ENCODE measurements at regions not wholly inside any gene's neighbourhood (a gene's known extent, or its start where the extent isn't known, plus 50 kb on each side); places are given as distances from the start of the nearest gene placed in this dataset.

GRCh38 chr5:26181582-26181981 lies 856.8 kb downstream of the CDH9 start:
- H3K27ac ChIP-seq, result no peak overlapping the region
- H3K36me3 ChIP-seq, result no peaks in the 10 kb centered on the region
- no peak overlapping the region for H3K4me3 ChIP-seq
- TF ChIP-seq POLR2AphosphoS5 (IDR thresholded peaks at IDR 0.05), result no peak
- no peak for TF ChIP-seq POLR2A (IDR thresholded peaks at IDR 0.05)
- TF ChIP-seq EP300 (IDR thresholded peaks at IDR 0.05), result no peak
- TF ChIP-seq, protein P1, sequence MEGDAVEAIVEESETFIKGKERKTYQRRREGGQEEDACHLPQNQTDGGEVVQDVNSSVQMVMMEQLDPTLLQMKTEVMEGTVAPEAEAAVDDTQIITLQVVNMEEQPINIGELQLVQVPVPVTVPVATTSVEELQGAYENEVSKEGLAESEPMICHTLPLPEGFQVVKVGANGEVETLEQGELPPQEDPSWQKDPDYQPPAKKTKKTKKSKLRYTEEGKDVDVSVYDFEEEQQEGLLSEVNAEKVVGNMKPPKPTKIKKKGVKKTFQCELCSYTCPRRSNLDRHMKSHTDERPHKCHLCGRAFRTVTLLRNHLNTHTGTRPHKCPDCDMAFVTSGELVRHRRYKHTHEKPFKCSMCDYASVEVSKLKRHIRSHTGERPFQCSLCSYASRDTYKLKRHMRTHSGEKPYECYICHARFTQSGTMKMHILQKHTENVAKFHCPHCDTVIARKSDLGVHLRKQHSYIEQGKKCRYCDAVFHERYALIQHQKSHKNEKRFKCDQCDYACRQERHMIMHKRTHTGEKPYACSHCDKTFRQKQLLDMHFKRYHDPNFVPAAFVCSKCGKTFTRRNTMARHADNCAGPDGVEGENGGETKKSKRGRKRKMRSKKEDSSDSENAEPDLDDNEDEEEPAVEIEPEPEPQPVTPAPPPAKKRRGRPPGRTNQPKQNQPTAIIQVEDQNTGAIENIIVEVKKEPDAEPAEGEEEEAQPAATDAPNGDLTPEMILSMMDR (IDR thresholded peaks at IDR 0.05), result no peak
- no peaks in the 10 kb centered on the region for H3K4me1 ChIP-seq
- H3K9me3 ChIP-seq, result no peaks in the 10 kb centered on the region
- no peak for DNase-seq (ENCODE audit: low spot score in 2 of 2)
- H3K27me3 ChIP-seq, result no peaks in the 10 kb centered on the region
- WGBS, result 92% methylated on average over 1 of the region's 1 CpG

GRCh38 chr5:26148569-26149107 lies 889.7 kb downstream of the CDH9 start:
- Histone ChIP-seq H3K4me1 (no peaks in the 10 kb centered on the region), H3K4me3 (no peak overlapping the region), H3K27me3 (no peaks in the 10 kb centered on the region), H3K36me3 (no peaks in the 10 kb centered on the region), H3K27ac (no peak overlapping the region), H3K9me3 (no peaks in the 10 kb centered on the region)
- no peak for DNase-seq (ENCODE audit: low spot score in 2 of 2)
- no CpG with 5 or more reads among the region's 7 CpGs for WGBS
- TF ChIP-seq, protein P1 (IDR thresholded peaks at IDR 0.05), result no peak
- no peak for TF ChIP-seq POLR2A (IDR thresholded peaks at IDR 0.05)
- no peak for TF ChIP-seq POLR2AphosphoS5 (IDR thresholded peaks at IDR 0.05)
- TF ChIP-seq EP300 (IDR thresholded peaks at IDR 0.05), result no peak

GRCh38 chr5:26143259-26143658 lies 895.1 kb downstream of the CDH9 start:
- Histone ChIP-seq H3K4me1 (no peaks in the 10 kb centered on the region), H3K36me3 (no peaks in the 10 kb centered on the region), H3K27ac (no peak overlapping the region), H3K9me3 (no peaks in the 10 kb centered on the region), H3K4me3 (no peak overlapping the region), H3K27me3 (no peaks in the 10 kb centered on the region)
- no peak for DNase-seq (ENCODE audit: low spot score in 2 of 2)
- TF ChIP-seq EP300 (IDR thresholded peaks at IDR 0.05) (no peak), POLR2AphosphoS5 (IDR thresholded peaks at IDR 0.05) (no peak), POLR2A (IDR thresholded peaks at IDR 0.05) (no peak)
- TF ChIP-seq, protein P1 (IDR thresholded peaks at IDR 0.05), result no peak
- 64% methylated on average over 2 of the region's 2 CpGs for WGBS

DNA sequence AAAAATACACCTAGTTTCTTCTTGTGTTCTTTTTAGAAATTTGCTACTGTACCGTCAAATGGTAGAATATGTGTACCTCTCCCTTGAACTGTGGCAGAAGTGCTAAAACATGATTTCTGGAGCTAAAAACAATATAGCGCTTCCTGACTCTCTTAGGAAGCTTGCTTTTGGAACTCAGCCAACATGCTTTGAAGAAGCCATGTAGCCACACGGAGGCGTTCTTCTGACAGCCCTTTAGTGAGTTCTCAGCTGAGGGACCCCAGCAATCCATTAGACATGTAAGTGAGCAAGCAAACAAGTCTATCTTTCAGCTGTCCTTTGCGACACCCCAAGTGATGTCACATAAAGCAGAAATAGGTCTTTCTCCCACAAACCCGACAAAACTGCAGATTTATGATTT lies 917.0 kb downstream of the CDH9 start:
- Histone ChIP-seq H3K36me3 (no peaks in the 10 kb centered on the region), H3K4me1 (no peaks in the 10 kb centered on the region), H3K4me3 (no peak overlapping the region), H3K27me3 (no peaks in the 10 kb centered on the region), H3K27ac (no peak overlapping the region), H3K9me3 (peaks cover 2% of the 10 kb centered on the region)
- TF ChIP-seq POLR2AphosphoS5 (IDR thresholded peaks at IDR 0.05) (no peak), POLR2A (IDR thresholded peaks at IDR 0.05) (no peak), EP300 (IDR thresholded peaks at IDR 0.05) (no peak)
- TF ChIP-seq, protein P1 (IDR thresholded peaks at IDR 0.05), result no peak
- DNase-seq (ENCODE audit: low spot score in 2 of 2), result no peak
- WGBS, result 34% methylated on average over 6 of the region's 6 CpGs

DNA sequence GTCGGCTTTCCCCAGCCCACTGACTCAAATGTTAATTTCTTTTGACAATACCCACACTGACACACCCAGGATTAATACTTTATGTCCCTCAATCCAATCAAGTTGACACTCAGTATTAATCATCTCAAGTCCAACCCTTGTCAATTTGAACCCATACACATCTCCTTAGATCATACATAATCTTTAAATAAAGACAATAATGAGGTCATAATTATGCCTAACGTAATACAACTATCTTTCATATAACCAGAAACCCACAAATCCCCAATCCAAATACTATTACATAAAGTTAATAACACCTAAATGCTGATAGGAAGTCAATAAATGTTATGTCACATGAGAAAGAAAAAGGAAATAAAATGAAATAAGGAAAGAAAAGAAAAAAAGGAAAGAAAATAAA lies 934.2 kb downstream of the CDH9 start:
- Histone ChIP-seq H3K9me3 (peaks cover 4% of the 10 kb centered on the region), H3K4me3 (no peak overlapping the region), H3K4me1 (no peaks in the 10 kb centered on the region), H3K27ac (no peak overlapping the region), H3K36me3 (no peaks in the 10 kb centered on the region), H3K27me3 (no peaks in the 10 kb centered on the region)
- 79% methylated on average over 2 of the region's 2 CpGs for whole genome bisulfite sequencing
- TF ChIP-seq, protein P1 (IDR thresholded peaks at IDR 0.05), result no peak
- no peak for TF ChIP-seq POLR2AphosphoS5 (IDR thresholded peaks at IDR 0.05)
- no peak for TF ChIP-seq POLR2A (IDR thresholded peaks at IDR 0.05)
- TF ChIP-seq EP300 (IDR thresholded peaks at IDR 0.05), result no peak
- no peak for DNase-seq (ENCODE audit: low spot score in 2 of 2)

Measured in suprapubic skin (tissue), 4 donors.